ENCODE measurements at regions not wholly inside any gene's neighbourhood (a gene's known extent, or its start where the extent isn't known, plus 50 kb on each side); places are given as distances from the start of the nearest gene placed in this dataset.

DNA sequence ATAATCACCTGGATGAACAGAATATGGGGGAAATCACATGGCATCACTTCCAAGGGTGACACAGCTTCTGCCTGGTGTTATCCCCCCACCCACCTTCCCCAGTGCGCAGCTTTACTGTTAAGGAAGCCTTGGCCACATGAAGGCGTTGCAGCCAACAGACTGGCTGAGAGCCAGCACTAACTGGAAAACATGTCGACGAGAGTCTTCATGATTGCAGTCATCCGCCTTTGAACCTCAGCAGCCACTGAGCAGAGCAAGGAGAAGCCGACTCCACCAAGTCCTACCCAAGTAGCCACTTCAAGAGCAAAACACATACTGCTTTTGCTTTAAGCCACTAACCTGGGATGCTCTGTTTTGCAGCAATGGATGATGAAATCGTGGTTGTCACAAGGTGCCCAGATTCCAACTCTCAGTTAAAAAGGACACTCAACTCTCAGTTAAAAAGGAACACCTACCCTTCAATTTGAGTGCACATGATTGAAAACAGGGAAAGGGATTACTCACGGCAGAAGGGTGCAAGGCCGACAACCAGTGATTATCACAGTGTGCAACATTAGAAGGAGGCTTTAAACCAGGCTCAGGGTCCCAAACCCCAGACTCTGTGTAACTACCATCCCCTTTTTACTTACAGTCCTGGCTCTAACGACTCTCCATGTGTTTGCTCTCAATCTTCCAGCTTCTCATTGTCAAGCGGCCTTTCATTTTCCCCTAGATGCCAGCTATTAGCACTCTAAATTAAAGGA lies 149.1 kb downstream of the KLF12 start:
- TF ChIP-seq, protein P1, sequence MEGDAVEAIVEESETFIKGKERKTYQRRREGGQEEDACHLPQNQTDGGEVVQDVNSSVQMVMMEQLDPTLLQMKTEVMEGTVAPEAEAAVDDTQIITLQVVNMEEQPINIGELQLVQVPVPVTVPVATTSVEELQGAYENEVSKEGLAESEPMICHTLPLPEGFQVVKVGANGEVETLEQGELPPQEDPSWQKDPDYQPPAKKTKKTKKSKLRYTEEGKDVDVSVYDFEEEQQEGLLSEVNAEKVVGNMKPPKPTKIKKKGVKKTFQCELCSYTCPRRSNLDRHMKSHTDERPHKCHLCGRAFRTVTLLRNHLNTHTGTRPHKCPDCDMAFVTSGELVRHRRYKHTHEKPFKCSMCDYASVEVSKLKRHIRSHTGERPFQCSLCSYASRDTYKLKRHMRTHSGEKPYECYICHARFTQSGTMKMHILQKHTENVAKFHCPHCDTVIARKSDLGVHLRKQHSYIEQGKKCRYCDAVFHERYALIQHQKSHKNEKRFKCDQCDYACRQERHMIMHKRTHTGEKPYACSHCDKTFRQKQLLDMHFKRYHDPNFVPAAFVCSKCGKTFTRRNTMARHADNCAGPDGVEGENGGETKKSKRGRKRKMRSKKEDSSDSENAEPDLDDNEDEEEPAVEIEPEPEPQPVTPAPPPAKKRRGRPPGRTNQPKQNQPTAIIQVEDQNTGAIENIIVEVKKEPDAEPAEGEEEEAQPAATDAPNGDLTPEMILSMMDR (IDR thresholded peaks at IDR 0.05; ENCODE audit: insufficient read depth, low read length, severe bottlenecking), result no peak
- H3K36me3 ChIP-seq (ENCODE audit: control insufficient read depth, insufficient read depth, low read length), result no peaks in the 10 kb centered on the region
- no peak overlapping the region for H3K4me3 ChIP-seq (ENCODE audit: low read depth, low read length)
- FAIRE-seq (no peak), DNase-seq (ENCODE audit: low read depth) (no peak)
- no peaks in the 10 kb centered on the region for H3K27me3 ChIP-seq (ENCODE audit: control insufficient read depth, insufficient read depth, low read length)

DNA sequence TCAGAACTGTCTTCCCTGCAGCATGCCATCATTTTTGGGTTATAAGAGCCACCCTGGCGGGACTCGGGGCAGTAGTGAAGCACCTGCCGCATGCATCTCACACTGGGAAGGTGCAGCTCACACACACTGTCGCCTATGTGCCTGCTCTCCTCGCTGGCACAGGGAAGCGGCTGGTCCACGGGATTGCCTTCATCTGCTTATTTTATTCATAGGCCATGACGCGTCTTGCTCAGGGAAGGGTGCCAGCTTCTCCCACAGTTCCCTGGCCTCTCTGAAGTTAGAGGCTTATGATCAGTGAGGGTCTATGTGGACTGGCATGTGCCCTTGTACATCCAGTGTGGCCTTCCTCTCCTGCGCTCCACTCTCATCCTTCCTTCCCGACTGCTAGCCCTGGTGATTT lies 150.0 kb downstream of the KLF12 start:
- H3K27me3 ChIP-seq (ENCODE audit: control insufficient read depth, insufficient read depth, low read length), result no peaks in the 10 kb centered on the region
- FAIRE-seq (no peak), DNase-seq (ENCODE audit: low read depth) (no peak)
- TF ChIP-seq, protein P1 (IDR thresholded peaks at IDR 0.05; ENCODE audit: insufficient read depth, low read length, severe bottlenecking), result no peak
- H3K36me3 ChIP-seq (ENCODE audit: control insufficient read depth, insufficient read depth, low read length), result no peaks in the 10 kb centered on the region
- H3K4me3 ChIP-seq (ENCODE audit: low read depth, low read length), result no peak overlapping the region

DNA sequence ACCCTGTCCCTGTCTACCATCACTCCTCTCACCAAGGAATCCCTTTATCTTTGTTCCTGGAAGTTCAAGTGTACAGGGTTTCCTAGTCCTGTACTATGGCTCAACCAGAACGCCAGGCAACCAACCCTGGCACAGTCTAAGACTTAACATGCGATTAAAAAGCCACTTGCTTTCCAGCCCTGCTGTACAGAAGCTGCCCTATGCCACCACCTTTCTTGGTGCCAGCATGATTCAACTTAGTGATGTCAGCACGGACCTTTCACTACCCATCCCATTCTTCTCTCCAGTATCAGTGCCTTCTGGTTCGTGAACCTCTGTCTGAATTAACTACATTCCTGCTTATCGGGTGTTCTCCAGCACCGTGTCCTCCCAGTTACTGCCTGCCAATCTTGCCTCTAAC lies 151.1 kb downstream of the KLF12 start:
- no peak for DNase-seq (ENCODE audit: low read depth)
- H3K36me3 ChIP-seq (ENCODE audit: control insufficient read depth, insufficient read depth, low read length), result no peaks in the 10 kb centered on the region
- no peaks in the 10 kb centered on the region for H3K27me3 ChIP-seq (ENCODE audit: control insufficient read depth, insufficient read depth, low read length)
- H3K4me3 ChIP-seq (ENCODE audit: low read depth, low read length), result no peak overlapping the region
- peak; percentile 52 for FAIRE-seq
- TF ChIP-seq, protein P1 (IDR thresholded peaks at IDR 0.05; ENCODE audit: insufficient read depth, low read length, severe bottlenecking), result no peak

DNA sequence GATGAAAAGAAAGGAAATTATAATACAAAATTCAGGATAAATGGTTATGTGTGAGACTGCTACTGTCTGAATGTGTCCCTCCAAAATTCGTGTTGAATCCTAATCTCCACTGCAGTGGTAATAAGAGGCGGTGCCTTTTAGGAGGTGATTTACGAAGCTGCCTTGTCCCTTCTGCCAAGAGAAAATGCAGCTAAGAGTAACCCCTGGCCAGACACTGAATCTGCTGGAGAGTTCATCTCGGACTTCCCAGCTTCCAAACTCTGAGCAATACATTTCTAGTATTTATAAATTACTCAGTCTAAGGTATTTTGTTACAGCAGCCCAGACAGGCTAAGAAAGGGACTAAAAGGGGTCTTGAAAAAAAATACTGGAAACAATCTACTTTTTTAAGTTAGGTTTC lies 152.6 kb downstream of the KLF12 start:
- Histone ChIP-seq H3K4me3 (ENCODE audit: low read depth, low read length) (no peak overlapping the region), H3K27me3 (ENCODE audit: control insufficient read depth, insufficient read depth, low read length) (no peaks in the 10 kb centered on the region), H3K36me3 (ENCODE audit: control insufficient read depth, insufficient read depth, low read length) (no peaks in the 10 kb centered on the region)
- FAIRE-seq (no peak), DNase-seq (ENCODE audit: low read depth) (no peak)
- TF ChIP-seq, protein P1 (IDR thresholded peaks at IDR 0.05; ENCODE audit: insufficient read depth, low read length, severe bottlenecking), result no peak

DNA sequence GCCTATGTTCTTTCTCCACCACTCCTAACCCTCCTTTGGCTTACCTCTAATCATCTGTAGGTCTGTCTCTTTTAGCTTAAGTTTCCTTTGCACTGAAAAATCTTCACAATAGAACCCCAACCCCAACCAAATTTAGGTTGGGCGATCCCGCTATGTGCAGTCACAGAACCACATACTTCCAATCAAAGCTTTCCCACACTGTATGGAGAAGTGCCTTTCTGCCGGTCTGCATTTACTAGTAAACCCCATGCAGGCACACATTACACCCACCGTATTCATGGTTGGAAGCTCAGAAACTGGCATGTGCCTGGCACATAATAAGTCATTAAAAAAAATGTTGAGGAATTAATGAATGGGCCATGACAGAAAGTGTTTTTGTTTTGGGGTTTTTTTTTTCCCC lies 158.4 kb downstream of the KLF12 start:
- H3K36me3 ChIP-seq (ENCODE audit: control insufficient read depth, insufficient read depth, low read length), result no peaks in the 10 kb centered on the region
- no peak for DNase-seq (ENCODE audit: low read depth)
- H3K27me3 ChIP-seq (ENCODE audit: control insufficient read depth, insufficient read depth, low read length), result no peaks in the 10 kb centered on the region
- FAIRE-seq, result no peak
- no peak overlapping the region for H3K4me3 ChIP-seq (ENCODE audit: low read depth, low read length)
- TF ChIP-seq, protein P1 (IDR thresholded peaks at IDR 0.05; ENCODE audit: insufficient read depth, low read length, severe bottlenecking), result no peak

DNA sequence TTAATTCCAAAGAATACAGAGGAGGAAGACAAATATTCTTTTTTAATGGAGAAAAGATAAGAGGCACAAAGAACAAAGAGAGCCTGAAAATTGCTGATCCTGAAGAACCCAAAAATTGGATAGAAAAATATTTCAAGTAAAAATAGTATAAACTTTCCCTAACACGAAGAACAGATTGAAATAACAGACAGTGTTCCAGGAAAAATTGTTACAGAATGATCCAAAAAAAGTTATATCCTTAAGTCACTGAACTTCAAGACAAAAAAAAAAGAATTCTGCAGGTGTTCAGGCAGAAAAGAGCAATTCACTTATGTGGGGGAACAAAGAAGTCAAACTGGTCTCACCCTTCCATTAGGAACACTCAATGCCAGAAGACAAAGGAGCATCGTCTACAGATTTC lies 160.2 kb downstream of the KLF12 start:
- FAIRE-seq (no peak), DNase-seq (ENCODE audit: low read depth) (no peak)
- Histone ChIP-seq H3K36me3 (ENCODE audit: control insufficient read depth, insufficient read depth, low read length) (no peaks in the 10 kb centered on the region), H3K27me3 (ENCODE audit: control insufficient read depth, insufficient read depth, low read length) (no peaks in the 10 kb centered on the region), H3K4me3 (ENCODE audit: low read depth, low read length) (no peak overlapping the region)
- TF ChIP-seq, protein P1 (IDR thresholded peaks at IDR 0.05; ENCODE audit: insufficient read depth, low read length, severe bottlenecking), result no peak
